Fibroblast of lung (primary cell): ENCODE measurements at regions not wholly inside any gene's neighbourhood (a gene's known extent, or its start where the extent isn't known, plus 50 kb on each side); places are given as distances from the start of the nearest gene placed in this dataset.

ENCODE experiments used
- DNase-seq, 2 donors: peaks; one replicate each; pipeline versions ENCODE4 v3.0.0 to v3.0.0-alpha.2; 2010; ENCODE audit warnings: low read depth in 2 of 2
- H2AFZ ChIP-seq: 2 replicates; pipeline ENCODE4 v1.5.1; 2012; ENCODE audit warnings: low read length, control low read depth, inconsistent platforms
- H3K27ac ChIP-seq: 2 replicates; pipeline ENCODE4 v1.5.1; 2011; ENCODE audit warnings: low read length, control low read depth; ENCODE audit not compliant: insufficient read depth
- H3K27me3 ChIP-seq: 2 replicates; pipeline ENCODE4 v1.5.1; 2011; ENCODE audit warnings: mild to moderate bottlenecking, low read length; ENCODE audit not compliant: control insufficient read depth, insufficient read depth
- H3K36me3 ChIP-seq: 2 replicates; pipeline ENCODE4 v1.5.1; 2011; ENCODE audit warnings: low read length; ENCODE audit not compliant: control insufficient read depth, insufficient read depth
- H3K4me1 ChIP-seq: 2 replicates; pipeline ENCODE4 v1.5.1; 2011; ENCODE audit warnings: low read length; ENCODE audit not compliant: control insufficient read depth, insufficient read depth; ENCODE audit errors: extremely low read depth
- H3K4me2 ChIP-seq: 2 replicates; pipeline ENCODE4 v1.5.1; 2011; ENCODE audit warnings: low read length, control low read depth; ENCODE audit not compliant: insufficient read depth; ENCODE audit errors: extremely low read depth
- H3K4me3 ChIP-seq, 4 experiments: fragments of 200-600 bp in 1 of 4; sonication (generic) in 1 of 4; replicated peaks in 1 of 4; 2 replicates each; pipeline ENCODE4 v1.5.1; 2011 to 2016; ENCODE audit warnings: low read length in 4 of 4, low read depth in 3 of 4, mild to moderate bottlenecking in 3 of 4, control low read depth in 2 of 4, inconsistent platforms in 1 of 4, mixed read lengths in 1 of 4; ENCODE audit not compliant: insufficient read depth in 1 of 4; ENCODE audit errors: control extremely low read depth in 1 of 4
- H3K79me2 ChIP-seq: 2 replicates; pipeline ENCODE4 v1.5.1; 2012; ENCODE audit warnings: mild to moderate bottlenecking, low read length, inconsistent platforms; ENCODE audit not compliant: control insufficient read depth, insufficient read depth
- H3K9ac ChIP-seq: 2 replicates; pipeline ENCODE4 v1.5.1; 2011; ENCODE audit warnings: mild to moderate bottlenecking, low read length, control low read depth; ENCODE audit not compliant: insufficient read depth
- H3K9me3 ChIP-seq: 2 replicates; pipeline ENCODE4 v1.5.1; 2012; ENCODE audit warnings: low read depth, low read length; ENCODE audit not compliant: control insufficient read depth, insufficient read depth
- H4K20me1 ChIP-seq: 2 replicates; pipeline ENCODE4 v1.5.1; 2011; ENCODE audit warnings: low read length; ENCODE audit not compliant: control insufficient read depth, insufficient read depth; ENCODE audit errors: extremely low read depth
- EZH2 ChIP-seq: IDR thresholded peaks from 2 replicates; pipeline ENCODE4 v1.5.1; 2012; ENCODE audit warnings: low read length, control low read depth, mild to moderate bottlenecking; ENCODE audit errors: missing control alignments
- TF ChIP-seq, protein P1 (sequence below), 2 donors: IDR thresholded peaks in 1 of 2; conservative IDR thresholded peaks in 1 of 2; 1 replicate in 1 of 2; 2 replicates in 1 of 2; pipeline ENCODE4 v1.5.1; 2011 to 2012; ENCODE audit warnings: low read length in 2 of 2, control low read depth in 1 of 2, inconsistent platforms in 1 of 2, low read depth in 1 of 2, mild to moderate bottlenecking in 1 of 2

GRCh38 chr21:23160914-23161313 lies 2162.7 kb downstream of the NCAM2 start:
- H3K36me3 ChIP-seq, result no peaks in the 10 kb centered on the region
- H3K4me1 ChIP-seq, result no peaks in the 10 kb centered on the region
- H3K4me3 ChIP-seq, result no peak overlapping the region
- no peak overlapping the region for H3K27ac ChIP-seq
- no peak overlapping the region for H2AFZ ChIP-seq
- no peak overlapping the region for H3K9ac ChIP-seq
- no peak for DNase-seq
- no peaks in the 10 kb centered on the region for H4K20me1 ChIP-seq
- TF ChIP-seq, protein P1, sequence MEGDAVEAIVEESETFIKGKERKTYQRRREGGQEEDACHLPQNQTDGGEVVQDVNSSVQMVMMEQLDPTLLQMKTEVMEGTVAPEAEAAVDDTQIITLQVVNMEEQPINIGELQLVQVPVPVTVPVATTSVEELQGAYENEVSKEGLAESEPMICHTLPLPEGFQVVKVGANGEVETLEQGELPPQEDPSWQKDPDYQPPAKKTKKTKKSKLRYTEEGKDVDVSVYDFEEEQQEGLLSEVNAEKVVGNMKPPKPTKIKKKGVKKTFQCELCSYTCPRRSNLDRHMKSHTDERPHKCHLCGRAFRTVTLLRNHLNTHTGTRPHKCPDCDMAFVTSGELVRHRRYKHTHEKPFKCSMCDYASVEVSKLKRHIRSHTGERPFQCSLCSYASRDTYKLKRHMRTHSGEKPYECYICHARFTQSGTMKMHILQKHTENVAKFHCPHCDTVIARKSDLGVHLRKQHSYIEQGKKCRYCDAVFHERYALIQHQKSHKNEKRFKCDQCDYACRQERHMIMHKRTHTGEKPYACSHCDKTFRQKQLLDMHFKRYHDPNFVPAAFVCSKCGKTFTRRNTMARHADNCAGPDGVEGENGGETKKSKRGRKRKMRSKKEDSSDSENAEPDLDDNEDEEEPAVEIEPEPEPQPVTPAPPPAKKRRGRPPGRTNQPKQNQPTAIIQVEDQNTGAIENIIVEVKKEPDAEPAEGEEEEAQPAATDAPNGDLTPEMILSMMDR (conservative IDR thresholded peaks at IDR 0.05 in 1 of 2, IDR thresholded peaks at IDR 0.05 in 1 of 2; ENCODE audit: low read depth in 1 of 2, low read length in 2 of 2), result no peak
- no peak for TF ChIP-seq EZH2
- H3K79me2 ChIP-seq, result no peaks in the 10 kb centered on the region
- no peak overlapping the region for H3K4me2 ChIP-seq
- H3K27me3 ChIP-seq, result no peaks in the 10 kb centered on the region
- H3K9me3 ChIP-seq, result no peaks in the 10 kb centered on the region

- no peaks in the 10 kb centered on the region for H3K79me2 ChIP-seq
- no peaks in the 10 kb centered on the region for H3K36me3 ChIP-seq
- no peak overlapping the region for H3K4me2 ChIP-seq
- no peak overlapping the region for H3K9ac ChIP-seq
- no peak overlapping the region for H3K27ac ChIP-seq
- H2AFZ ChIP-seq, result no peak overlapping the region
- DNase-seq, result no peak
- no peaks in the 10 kb centered on the region for H3K4me1 ChIP-seq
- H4K20me1 ChIP-seq, result no peaks in the 10 kb centered on the region
- H3K4me3 ChIP-seq, result no peak overlapping the region
- TF ChIP-seq, protein P1 (conservative IDR thresholded peaks at IDR 0.05 in 1 of 2, IDR thresholded peaks at IDR 0.05 in 1 of 2; ENCODE audit: low read depth in 1 of 2, low read length in 2 of 2), result no peak
- TF ChIP-seq EZH2, result no peak
- no peaks in the 10 kb centered on the region for H3K9me3 ChIP-seq
- no peaks in the 10 kb centered on the region for H3K27me3 ChIP-seq
These were observed 2164.2 kb downstream of the NCAM2 start for GRCh38 chr21:23162198-23162946.
